ENCODE measurements at regions not wholly inside any gene's neighbourhood (a gene's known extent, or its start where the extent isn't known, plus 50 kb on each side); places are given as distances from the start of the nearest gene placed in this dataset.

DNA sequence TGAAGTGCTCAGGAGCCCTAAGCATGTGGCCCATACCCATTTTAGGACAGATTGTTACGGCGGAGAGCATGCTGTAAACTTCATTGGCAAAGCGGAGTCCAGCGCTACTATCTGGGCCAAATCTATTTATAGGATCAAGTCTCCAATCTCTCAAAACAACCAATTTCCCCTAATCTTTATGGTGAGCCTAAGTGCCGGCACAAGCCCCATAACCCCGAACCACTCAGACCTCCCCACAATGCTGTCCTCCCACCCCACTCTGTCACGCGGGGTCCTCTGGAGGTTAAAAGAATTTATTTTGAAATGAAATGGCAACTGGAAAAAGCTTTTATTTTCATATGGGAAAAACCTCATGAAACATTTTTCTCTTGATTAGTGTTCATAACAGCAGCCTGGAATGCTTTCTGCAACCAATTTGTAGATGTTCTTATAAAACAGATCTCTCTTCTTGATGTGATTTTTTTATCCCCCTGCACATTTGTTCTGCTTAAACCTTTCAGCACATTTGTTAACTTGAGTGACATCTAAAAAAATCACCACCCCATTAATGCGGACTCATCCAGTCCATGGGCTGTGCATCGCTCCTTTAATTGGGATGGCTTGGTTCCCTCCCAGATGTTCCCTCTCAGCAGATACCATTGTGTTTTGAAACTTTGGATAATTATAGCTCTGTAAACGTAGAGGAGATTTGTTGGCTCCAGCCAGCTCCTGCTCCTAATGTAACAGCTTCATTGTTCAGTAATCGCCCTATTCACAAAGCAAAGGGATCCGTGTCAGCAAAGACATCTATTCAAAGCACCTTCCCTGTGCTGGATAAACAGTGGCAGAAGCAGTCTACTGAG, 323.6 kb downstream of the CD83 start:
- Histone ChIP-seq H3K36me3 (ENCODE audit: low read depth) (no peaks in the 10 kb centered on the region), H3K27ac (ENCODE audit: poor library complexity, severe bottlenecking) (no peak overlapping the region), H3K9me3 (ENCODE audit: severe bottlenecking) (no peaks in the 10 kb centered on the region), H3K4me3 (ENCODE audit: severe bottlenecking) (no peak overlapping the region), H3K4me1 (ENCODE audit: insufficient read depth, poor library complexity, severe bottlenecking) (no peaks in the 10 kb centered on the region), H3K27me3 (ENCODE audit: insufficient read depth, poor library complexity, severe bottlenecking) (no peaks in the 10 kb centered on the region)
- TF ChIP-seq, protein P1, sequence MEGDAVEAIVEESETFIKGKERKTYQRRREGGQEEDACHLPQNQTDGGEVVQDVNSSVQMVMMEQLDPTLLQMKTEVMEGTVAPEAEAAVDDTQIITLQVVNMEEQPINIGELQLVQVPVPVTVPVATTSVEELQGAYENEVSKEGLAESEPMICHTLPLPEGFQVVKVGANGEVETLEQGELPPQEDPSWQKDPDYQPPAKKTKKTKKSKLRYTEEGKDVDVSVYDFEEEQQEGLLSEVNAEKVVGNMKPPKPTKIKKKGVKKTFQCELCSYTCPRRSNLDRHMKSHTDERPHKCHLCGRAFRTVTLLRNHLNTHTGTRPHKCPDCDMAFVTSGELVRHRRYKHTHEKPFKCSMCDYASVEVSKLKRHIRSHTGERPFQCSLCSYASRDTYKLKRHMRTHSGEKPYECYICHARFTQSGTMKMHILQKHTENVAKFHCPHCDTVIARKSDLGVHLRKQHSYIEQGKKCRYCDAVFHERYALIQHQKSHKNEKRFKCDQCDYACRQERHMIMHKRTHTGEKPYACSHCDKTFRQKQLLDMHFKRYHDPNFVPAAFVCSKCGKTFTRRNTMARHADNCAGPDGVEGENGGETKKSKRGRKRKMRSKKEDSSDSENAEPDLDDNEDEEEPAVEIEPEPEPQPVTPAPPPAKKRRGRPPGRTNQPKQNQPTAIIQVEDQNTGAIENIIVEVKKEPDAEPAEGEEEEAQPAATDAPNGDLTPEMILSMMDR (IDR thresholded peaks at IDR 0.05; ENCODE audit: poor library complexity, severe bottlenecking), result no peak
- DNase-seq (ENCODE audit: low spot score) (no peak), ATAC-seq (ENCODE audit: low read depth) (no peak)

DNA sequence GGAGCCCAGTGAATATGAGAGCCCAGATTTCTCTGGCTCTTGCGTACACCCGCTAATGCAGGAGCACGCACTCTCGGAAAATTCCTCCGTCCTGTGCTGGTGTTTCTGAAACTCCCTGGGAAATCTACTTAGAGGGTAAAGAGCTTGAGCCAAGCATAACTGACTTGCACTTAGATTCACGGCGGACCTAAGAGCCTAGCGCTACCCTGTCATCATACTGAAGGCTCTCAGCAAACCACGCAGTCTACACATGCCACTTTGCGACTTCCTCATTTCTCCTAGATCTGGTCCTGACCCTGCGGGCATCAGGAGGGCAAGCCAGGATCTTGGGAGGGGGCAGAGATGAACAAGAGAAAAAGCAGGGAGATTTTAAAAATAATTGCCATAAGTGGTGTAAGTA, 324.7 kb downstream of the CD83 start:
- H3K36me3 ChIP-seq (ENCODE audit: low read depth), result no peaks in the 10 kb centered on the region
- H3K9me3 ChIP-seq (ENCODE audit: severe bottlenecking), result no peaks in the 10 kb centered on the region
- H3K27me3 ChIP-seq (ENCODE audit: insufficient read depth, poor library complexity, severe bottlenecking), result no peaks in the 10 kb centered on the region
- no peak overlapping the region for H3K4me3 ChIP-seq (ENCODE audit: severe bottlenecking)
- DNase-seq (ENCODE audit: low spot score) (no peak), ATAC-seq (ENCODE audit: low read depth) (no peak)
- TF ChIP-seq, protein P1 (IDR thresholded peaks at IDR 0.05; ENCODE audit: poor library complexity, severe bottlenecking), result no peak
- no peak overlapping the region for H3K27ac ChIP-seq (ENCODE audit: poor library complexity, severe bottlenecking)
- no peaks in the 10 kb centered on the region for H3K4me1 ChIP-seq (ENCODE audit: insufficient read depth, poor library complexity, severe bottlenecking)

DNA sequence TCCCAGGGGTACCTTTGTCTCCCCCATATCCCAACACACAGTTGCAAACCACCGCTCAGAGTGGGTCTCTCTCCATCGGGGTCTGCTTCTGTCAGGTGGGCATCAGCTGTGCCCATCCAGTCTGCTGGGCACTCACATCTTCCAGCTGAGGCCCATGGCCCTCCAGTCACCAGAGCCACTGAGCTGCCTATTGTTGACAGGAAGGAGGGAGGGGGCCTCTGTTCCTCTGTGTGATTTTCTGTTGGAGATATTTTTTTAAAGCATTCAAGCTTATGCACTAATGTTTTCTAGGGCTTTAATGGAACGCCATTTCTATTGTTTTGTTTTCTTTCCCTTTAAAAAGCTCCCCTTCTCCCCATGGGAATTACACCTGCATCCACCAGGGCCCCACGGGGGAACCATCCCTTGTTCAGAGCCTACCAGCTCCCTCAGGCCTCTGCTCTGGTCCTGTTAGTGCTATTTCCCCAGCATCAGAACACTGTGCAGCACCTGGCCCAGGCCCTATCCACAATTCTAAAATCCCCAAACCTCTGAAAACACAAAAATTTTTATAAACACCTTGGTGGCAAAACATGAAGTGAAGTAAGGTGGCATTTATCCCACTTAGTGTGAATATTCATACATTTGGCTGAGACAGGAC, 326.2 kb downstream of the CD83 start:
- TF ChIP-seq, protein P1 (IDR thresholded peaks at IDR 0.05; ENCODE audit: poor library complexity, severe bottlenecking), result no peak
- no peak for ATAC-seq (ENCODE audit: low read depth)
- H3K4me3 ChIP-seq (ENCODE audit: severe bottlenecking), result no peak overlapping the region
- no peaks in the 10 kb centered on the region for H3K9me3 ChIP-seq (ENCODE audit: severe bottlenecking)
- no peak overlapping the region for H3K27ac ChIP-seq (ENCODE audit: poor library complexity, severe bottlenecking)
- DNase-seq (ENCODE audit: low spot score), result no peak
- no peaks in the 10 kb centered on the region for H3K27me3 ChIP-seq (ENCODE audit: insufficient read depth, poor library complexity, severe bottlenecking)
- H3K36me3 ChIP-seq (ENCODE audit: low read depth), result no peaks in the 10 kb centered on the region
- H3K4me1 ChIP-seq (ENCODE audit: insufficient read depth, poor library complexity, severe bottlenecking), result no peaks in the 10 kb centered on the region

DNA sequence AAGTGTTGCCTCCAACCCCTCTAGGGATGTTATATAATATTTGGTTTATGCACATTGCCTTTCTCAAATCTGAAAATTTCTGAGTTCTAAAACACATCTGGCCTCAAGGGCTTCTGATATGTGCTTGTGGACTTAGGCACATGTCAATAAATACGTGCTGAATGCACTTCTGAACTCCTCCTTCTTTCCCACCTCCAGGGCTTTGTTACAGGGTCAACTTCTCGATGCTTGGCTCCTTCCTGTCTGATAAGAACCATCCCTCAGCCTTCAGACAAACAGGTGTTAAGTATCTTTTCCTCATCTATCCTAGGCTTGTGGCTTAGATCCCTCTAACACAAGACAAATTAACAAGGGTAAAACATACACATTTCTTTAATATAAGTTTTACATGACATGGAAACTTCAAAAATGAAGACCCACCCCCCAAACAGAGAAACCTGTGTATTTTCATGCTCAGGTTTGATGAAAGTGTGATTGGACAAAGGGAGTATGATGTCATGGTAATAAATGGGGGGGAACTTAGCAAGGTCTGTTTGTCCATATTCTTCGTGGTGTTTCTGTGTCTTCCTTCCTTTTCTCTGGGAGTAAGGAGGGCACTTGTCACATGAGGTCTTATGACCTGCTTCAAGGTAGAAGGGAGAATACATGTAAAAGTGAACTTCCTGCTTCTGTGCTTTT, 326.9 kb downstream of the CD83 start:
- no peaks in the 10 kb centered on the region for H3K4me1 ChIP-seq (ENCODE audit: insufficient read depth, poor library complexity, severe bottlenecking)
- TF ChIP-seq, protein P1 (IDR thresholded peaks at IDR 0.05; ENCODE audit: poor library complexity, severe bottlenecking), result no peak
- no peaks in the 10 kb centered on the region for H3K9me3 ChIP-seq (ENCODE audit: severe bottlenecking)
- H3K36me3 ChIP-seq (ENCODE audit: low read depth), result no peaks in the 10 kb centered on the region
- ATAC-seq (ENCODE audit: low read depth) (no peak), DNase-seq (ENCODE audit: low spot score) (no peak)
- no peak overlapping the region for H3K4me3 ChIP-seq (ENCODE audit: severe bottlenecking)
- no peaks in the 10 kb centered on the region for H3K27me3 ChIP-seq (ENCODE audit: insufficient read depth, poor library complexity, severe bottlenecking)
- H3K27ac ChIP-seq (ENCODE audit: poor library complexity, severe bottlenecking), result no peak overlapping the region
